OCI-LY1 (cell line): ENCODE measurements at regions not wholly inside any gene's neighbourhood (a gene's known extent, or its start where the extent isn't known, plus 50 kb on each side); places are given as distances from the start of the nearest gene placed in this dataset.
"Not testable (repeated sequence)": the region's sequence is repeated elsewhere in the genome, so short reads cannot be mapped to it uniquely, and the experiment has no call there.

Experiments
- H2AFZ ChIP-seq: fragments of 200-600 bp; sonication (generic), shearing (Covaris generic); 2 replicates; pipeline ENCODE4 v1.6.0; 2014; ENCODE audit warnings: antibody characterized with exemption, mild to moderate bottlenecking, low read length
- H3F3A ChIP-seq: fragments of 200-600 bp; sonication (generic), shearing (Covaris generic); 2 replicates; pipeline ENCODE4 v1.6.0; 2014; ENCODE audit warnings: mild to moderate bottlenecking, antibody characterized with exemption, low read length, moderate library complexity; ENCODE audit not compliant: insufficient read depth
- H3K27ac ChIP-seq: fragments of 200-600 bp; sonication (generic); 2 replicates; pipeline ENCODE4 v1.5.1; 2014; ENCODE audit warnings: low read length, mixed run types, mild to moderate bottlenecking, low read depth; ENCODE audit not compliant: poor library complexity, severe bottlenecking
- H3K27me3 ChIP-seq: fragments of 200-600 bp; sonication (generic); 2 replicates; pipeline ENCODE4 v1.6.0; 2014; ENCODE audit warnings: antibody characterized with exemption, mild to moderate bottlenecking, low read length, moderate library complexity; ENCODE audit not compliant: insufficient read depth
- H3K36me3 ChIP-seq: fragments of 200-600 bp; sonication (generic); 2 replicates; pipeline ENCODE4 v1.6.1; 2014; ENCODE audit warnings: mild to moderate bottlenecking, antibody characterized with exemption, low read length, moderate library complexity, mixed read lengths; ENCODE audit not compliant: insufficient read depth
- H3K4me1 ChIP-seq: fragments of 200-600 bp; sonication (generic); 2 replicates; pipeline ENCODE4 v1.5.1; 2014; ENCODE audit warnings: mild to moderate bottlenecking, low read length, moderate library complexity; ENCODE audit not compliant: insufficient read depth, severe bottlenecking
- H3K4me2 ChIP-seq: fragments of 200-600 bp; sonication (generic), shearing (Covaris generic); 2 replicates; pipeline ENCODE4 v1.6.1; 2014; ENCODE audit warnings: low read length
- H3K4me3 ChIP-seq: fragments of 200-600 bp; sonication (generic); 2 replicates; pipeline ENCODE4 v1.5.1; 2014; ENCODE audit warnings: low read length, low read depth, mild to moderate bottlenecking, mixed read lengths; ENCODE audit not compliant: poor library complexity, severe bottlenecking
- H3K79me2 ChIP-seq: fragments of 200-600 bp; shearing (Covaris generic); 2 replicates; pipeline ENCODE4 v1.6.1; 2016; ENCODE audit warnings: mixed run types, low read length, mixed read lengths; ENCODE audit not compliant: insufficient read depth
- H3K9ac ChIP-seq: fragments of 200-600 bp; sonication (generic), shearing (Covaris generic); 2 replicates; pipeline ENCODE4 v1.6.1; 2014; ENCODE audit warnings: mild to moderate bottlenecking, low read length, mixed read lengths
- H3K9me2 ChIP-seq: fragments of 200-600 bp; sonication (generic), shearing (Covaris generic); 2 replicates; pipeline ENCODE4 v1.6.1; 2014; ENCODE audit warnings: low read depth, mild to moderate bottlenecking, low read length, mixed read lengths
- H3K9me3 ChIP-seq: fragments of 200-600 bp; shearing (Covaris generic); 2 replicates; pipeline ENCODE4 v1.6.1; 2014; ENCODE audit warnings: low read length, mixed read lengths
- H4K20me1 ChIP-seq: fragments of 200-600 bp; sonication (generic), shearing (Covaris generic); 2 replicates; pipeline ENCODE4 v1.6.0; 2016; ENCODE audit warnings: mild to moderate bottlenecking, low read length; ENCODE audit not compliant: insufficient read depth
- CTCF ChIP-seq: fragments of 200-600 bp; sonication (generic), shearing (Covaris generic); IDR thresholded peaks from 2 replicates; pipeline ENCODE4 v1.5.1; 2017; ENCODE audit warnings: mild to moderate bottlenecking, antibody characterized with exemption, low read length, moderate library complexity, mixed read lengths
- EZH2 ChIP-seq: fragments of 200-600 bp; sonication (generic), shearing (Covaris generic); IDR thresholded peaks from 2 replicates; pipeline ENCODE4 v1.8.0; 2017; ENCODE audit warnings: borderline replicate concordance, mixed run types, mild to moderate bottlenecking, antibody characterized with exemption, low read length, moderate library complexity, mixed read lengths

DNA sequence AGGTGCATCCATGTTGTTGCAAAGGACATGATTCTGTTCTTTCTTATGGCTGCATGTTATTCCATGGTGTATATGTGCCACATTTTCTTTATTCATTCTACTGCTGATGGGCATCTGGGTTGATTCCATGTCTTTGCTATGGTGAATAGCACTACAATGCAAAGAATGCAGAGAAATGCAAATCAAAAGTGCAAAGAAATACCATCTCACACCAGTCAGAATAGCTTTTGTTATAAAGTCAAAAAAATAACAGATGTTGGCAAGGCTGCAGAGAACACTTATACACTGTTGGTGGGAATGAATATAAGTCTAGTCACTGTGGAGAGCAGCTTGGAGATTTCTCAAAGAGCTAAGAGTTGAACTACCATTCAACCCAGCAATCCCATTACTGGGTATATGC, 99.2 kb downstream of the DHRS2 start:
- Histone ChIP-seq H3K4me1 (no peaks in the 10 kb centered on the region), H3K79me2 (no peaks in the 10 kb centered on the region), H3K9ac (no peak overlapping the region), H3K27ac (no peak overlapping the region), H2AFZ (no peak overlapping the region), H4K20me1 (no peaks in the 10 kb centered on the region), H3K4me2 (no peak overlapping the region), H3K9me3 (no peaks in the 10 kb centered on the region), H3K36me3 (no peaks in the 10 kb centered on the region), H3K27me3 (no peaks in the 10 kb centered on the region), H3K4me3 (no peak overlapping the region), H3K9me2 (no peaks in the 10 kb centered on the region), H3F3A (no peaks in the 10 kb centered on the region)
- TF ChIP-seq CTCF, result no peak
- no peak for TF ChIP-seq EZH2

GRCh38 chr14:23744368-23744767, 108.2 kb downstream of the DHRS2 start:
- H3F3A ChIP-seq, H4K20me1 ChIP-seq, H2AFZ ChIP-seq, H3K9ac ChIP-seq, H3K36me3 ChIP-seq, H3K4me3 ChIP-seq, H3K9me3 ChIP-seq, H3K4me2 ChIP-seq, H3K4me1 ChIP-seq, H3K79me2 ChIP-seq, H3K27me3 ChIP-seq, H3K9me2 ChIP-seq, H3K27ac ChIP-seq: not testable (repeated sequence)

DNA sequence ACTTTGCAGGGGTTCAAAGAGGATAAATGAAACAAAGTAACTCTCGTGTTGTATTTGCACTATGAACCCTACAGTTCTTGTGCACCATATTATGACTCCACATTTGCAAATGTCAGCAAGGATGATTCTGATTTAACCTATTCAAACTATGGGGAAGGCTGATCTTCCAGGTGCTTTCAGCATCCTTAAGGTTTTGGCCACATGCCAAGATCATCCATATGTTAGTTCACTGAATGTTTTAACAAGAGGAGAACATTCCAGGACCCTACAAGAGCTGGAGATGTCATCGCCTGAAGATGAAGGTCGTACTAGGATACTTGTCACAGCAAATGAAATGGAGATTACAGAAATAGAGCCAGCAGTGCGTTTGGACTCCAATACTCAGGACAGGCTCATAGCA, 114.2 kb downstream of the DHRS2 start:
- no peaks in the 10 kb centered on the region; the same call in 1 of the 2 replicates for H3K9me2 ChIP-seq
- no peaks in the 10 kb centered on the region for H3K36me3 ChIP-seq
- no peak overlapping the region for H3K27ac ChIP-seq
- H3F3A ChIP-seq, result no peaks in the 10 kb centered on the region
- H3K9me3 ChIP-seq, result no peaks in the 10 kb centered on the region
- H4K20me1 ChIP-seq, result no peaks in the 10 kb centered on the region
- H3K79me2 ChIP-seq, result no peaks in the 10 kb centered on the region
- H3K4me1 ChIP-seq, result no peaks in the 10 kb centered on the region
- H3K9ac ChIP-seq, result no peak overlapping the region
- H3K4me3 ChIP-seq, result no peak overlapping the region
- H2AFZ ChIP-seq, result no peak overlapping the region
- H3K4me2 ChIP-seq, result no peak overlapping the region
- 0 out of 2 replicates have a peak, but pooled peaks cover 3% of the 10 kb centered on the region for H3K27me3 ChIP-seq
- no peak for TF ChIP-seq CTCF
- no peak for TF ChIP-seq EZH2

DNA sequence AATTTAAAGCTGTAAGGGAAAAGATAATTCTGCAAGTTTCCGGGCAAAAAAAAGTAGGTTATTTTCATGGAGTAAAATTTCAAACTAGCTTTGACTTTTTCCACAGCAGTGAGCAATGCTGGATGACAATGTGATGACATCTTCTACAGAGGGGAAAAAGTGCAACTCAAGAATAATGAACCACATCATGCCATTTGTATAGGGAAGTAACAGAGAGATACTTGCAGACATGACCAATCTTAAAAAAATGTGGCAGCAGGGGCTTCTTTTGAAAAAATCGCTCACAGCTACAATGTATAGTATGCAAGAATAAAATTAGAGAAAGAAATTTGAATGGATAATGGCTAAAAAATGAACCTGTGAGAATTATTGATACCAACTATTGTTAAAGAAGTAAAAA, 115.5 kb downstream of the DHRS2 start:
- Histone ChIP-seq H3K79me2 (no peaks in the 10 kb centered on the region), H3F3A (no peaks in the 10 kb centered on the region), H3K36me3 (no peaks in the 10 kb centered on the region), H3K27ac (no peak overlapping the region), H3K4me2 (no peak overlapping the region), H3K4me1 (no peaks in the 10 kb centered on the region), H4K20me1 (no peaks in the 10 kb centered on the region), H3K9me3 (no peaks in the 10 kb centered on the region), H2AFZ (no peak overlapping the region), H3K9ac (no peak overlapping the region), H3K9me2 (no peaks in the 10 kb centered on the region; the same call in 1 of the 2 replicates), H3K4me3 (no peak overlapping the region), H3K27me3 (0 out of 2 replicates have a peak, but pooled peaks cover 3% of the 10 kb centered on the region)
- no peak for TF ChIP-seq EZH2
- no peak for TF ChIP-seq CTCF
